NOMO-1 treated with DMSO at 0.1 percent for 48 hours (cell line): ENCODE measurements at regions not wholly inside any gene's neighbourhood (a gene's known extent, or its start where the extent isn't known, plus 50 kb on each side); places are given as distances from the start of the nearest gene placed in this dataset.
A peak's percentile ranks its signal among the peaks of the same experiment; 100 is the strongest.

Experiments used
- DNase-seq: peaks from one replicate; lab custom pipeline; 2025; ENCODE audit not compliant: unreplicated experiment; lab: John Stamatoyannopoulos, UW

GRCh38 chr2:128733450-128733849, 414.8 kb upstream of the HS6ST1 start:
- peak; percentile 46 for DNase-seq

GRCh38 chr2:128734521-128735295, 416.0 kb upstream of the HS6ST1 start:
- DNase-seq: peak; percentile 53

- DNase-seq: no peak
These were observed 416.8 kb upstream of the HS6ST1 start for GRCh38 chr2:128735296-128735960.

GRCh38 chr2:128736046-128736688, 417.5 kb upstream of the HS6ST1 start:
- no peak for DNase-seq

DNA sequence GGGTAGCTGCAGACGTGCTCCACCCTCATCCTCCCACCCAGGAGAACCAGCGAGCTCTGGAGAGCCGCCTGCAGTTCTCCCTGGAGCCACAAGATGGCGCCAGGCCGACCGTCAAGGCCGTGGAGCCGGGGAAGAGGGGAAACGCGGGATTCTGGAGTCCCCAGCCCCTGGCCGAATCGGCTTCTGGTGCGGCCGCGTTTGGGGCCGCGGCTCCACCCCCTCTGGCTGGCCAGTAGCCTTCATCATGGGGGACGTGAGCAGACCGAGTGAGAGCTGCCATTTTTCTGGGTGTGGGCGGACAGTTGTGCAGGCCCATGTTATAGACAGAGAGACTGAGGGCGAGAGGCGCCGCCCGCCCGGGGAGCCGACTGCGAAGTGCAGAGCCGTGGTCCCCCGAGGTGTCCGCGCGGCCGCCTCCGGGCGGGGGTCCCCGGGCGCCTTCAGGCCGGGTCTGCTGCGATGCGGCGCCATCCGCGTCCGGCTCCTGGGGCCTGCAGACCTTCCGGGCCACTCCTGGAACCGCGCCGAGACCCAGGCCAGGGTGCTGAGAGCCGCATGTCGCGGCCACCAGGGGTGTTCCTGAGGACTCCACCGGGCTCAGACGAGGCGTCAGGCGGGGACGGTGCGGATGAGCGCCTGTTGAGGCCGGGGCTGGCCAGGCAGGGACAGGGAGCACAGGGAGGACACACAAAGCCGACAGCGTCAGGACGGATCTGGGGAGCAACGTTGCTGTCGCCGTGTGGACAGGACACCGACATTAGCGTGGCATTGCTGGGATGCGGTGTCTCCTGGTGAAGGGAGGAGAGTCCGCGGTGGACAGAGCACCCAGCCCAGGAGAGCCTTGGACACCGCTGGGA, 418.2 kb upstream of the HS6ST1 start:
- DNase-seq: no peak

- no peak for DNase-seq
These were observed 418.8 kb upstream of the HS6ST1 start for GRCh38 chr2:128737546-128737826.

- DNase-seq: no peak
These were observed 419.9 kb upstream of the HS6ST1 start for GRCh38 chr2:128738446-128739110.

DNA sequence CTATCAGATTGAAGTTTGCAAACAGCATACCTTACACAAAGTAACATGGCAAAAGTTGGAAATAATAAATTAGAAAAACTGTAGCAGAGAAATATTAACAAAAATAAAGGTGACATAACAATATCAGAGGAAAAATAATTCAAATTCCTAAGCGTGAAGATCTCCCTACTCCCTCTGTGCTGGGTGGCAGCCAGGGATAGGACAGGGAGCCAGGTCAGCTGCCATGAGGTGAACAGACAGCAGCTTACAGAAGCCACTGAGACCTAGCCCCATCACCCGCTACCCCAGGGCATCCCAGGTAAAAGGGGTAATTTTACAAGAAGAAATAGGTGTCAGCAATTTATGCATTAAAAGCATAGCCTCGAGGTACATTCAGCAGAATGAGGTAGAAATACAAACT, 423.8 kb upstream of the HS6ST1 start:
- DNase-seq: no peak

GRCh38 chr2:128745946-128746345, 427.3 kb upstream of the HS6ST1 start:
- no peak for DNase-seq

- DNase-seq: peak; percentile 39
These were observed 427.7 kb upstream of the HS6ST1 start for GRCh38 chr2:128746356-128746755.

DNA sequence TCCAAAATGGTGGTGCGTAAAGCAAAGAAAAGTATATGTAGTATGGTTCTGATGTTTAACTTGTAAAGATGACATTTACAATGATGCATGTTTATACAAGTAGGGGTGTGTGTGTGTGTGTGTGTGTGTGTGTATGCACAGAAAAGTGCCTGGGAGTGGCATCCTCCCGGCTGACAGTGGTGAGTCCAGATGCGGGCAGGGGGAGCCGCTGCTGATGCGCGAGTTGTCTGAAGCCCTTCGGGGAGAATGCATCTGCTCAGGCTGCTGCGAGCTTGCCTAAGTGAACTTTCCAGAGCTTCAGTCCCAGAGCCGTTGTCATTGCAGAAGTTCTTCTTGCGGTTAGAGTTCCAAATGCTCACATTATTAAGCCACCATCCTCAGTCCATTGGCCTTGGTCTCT, 429.7 kb upstream of the HS6ST1 start:
- no peak for DNase-seq

GRCh38 chr2:128748835-128749605, 430.4 kb upstream of the HS6ST1 start:
- DNase-seq: no peak

- no peak for DNase-seq
These were observed 431.9 kb upstream of the HS6ST1 start for GRCh38 chr2:128750328-128751165.

GRCh38 chr2:128751746-128752145, 433.1 kb upstream of the HS6ST1 start:
- DNase-seq: no peak

DNA sequence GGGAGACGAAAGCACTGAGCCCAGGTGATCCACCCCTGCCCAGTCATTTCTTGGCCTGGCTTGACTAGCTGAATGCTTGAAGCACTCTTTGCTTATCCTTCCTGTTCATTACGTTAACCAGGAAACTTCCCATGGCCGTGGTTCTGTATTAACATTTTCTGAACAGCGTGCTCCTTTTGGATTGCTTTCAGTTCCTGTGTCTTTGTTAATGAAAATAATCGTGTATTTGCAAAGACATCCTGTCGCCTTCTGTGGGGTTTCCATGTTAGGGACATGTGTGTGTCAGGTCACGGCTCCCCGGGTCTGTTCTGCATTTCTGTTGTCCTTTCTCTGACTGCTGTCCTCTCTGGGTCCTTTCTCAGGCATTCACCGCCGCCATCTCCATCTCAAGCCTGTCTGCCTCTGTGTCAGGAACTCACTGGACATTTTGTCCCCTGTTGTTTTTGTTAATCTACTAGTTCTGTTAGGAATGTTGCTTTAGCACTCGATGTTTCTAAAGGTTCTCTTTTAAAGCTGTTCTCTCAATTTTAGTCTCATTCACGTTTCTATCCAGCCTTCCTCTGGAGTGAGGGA, 434.1 kb upstream of the HS6ST1 start:
- no peak for DNase-seq

GRCh38 chr2:128753321-128753720, 434.7 kb upstream of the HS6ST1 start:
- DNase-seq: no peak

GRCh38 chr2:128753800-128754199, 435.1 kb upstream of the HS6ST1 start:
- no peak for DNase-seq

DNA sequence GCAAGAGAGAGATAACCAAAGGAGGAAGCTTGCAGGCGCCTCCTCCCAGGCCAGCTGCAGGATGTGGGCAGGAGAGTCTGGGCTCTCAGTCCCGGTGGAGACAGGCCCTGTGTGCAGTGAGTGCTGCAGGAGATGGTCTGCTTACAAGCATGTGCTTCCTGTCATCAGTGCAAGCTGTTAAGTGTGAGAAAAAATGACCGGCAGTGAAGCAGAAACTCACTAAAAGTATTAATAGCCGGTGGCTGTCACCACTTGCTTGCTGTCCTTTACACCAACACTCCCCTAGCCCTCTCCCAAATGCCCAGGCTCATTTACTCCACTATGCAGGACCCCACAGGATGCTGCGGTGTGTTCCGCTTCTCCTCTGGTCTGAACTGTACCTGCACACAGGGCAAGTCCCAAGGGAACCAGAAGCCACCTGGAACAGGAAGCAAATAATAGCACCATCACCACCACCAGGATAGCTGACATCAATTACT, 435.6 kb upstream of the HS6ST1 start:
- DNase-seq: peak; percentile 84
